HG03159 (cell line): ENCODE measurements at regions not wholly inside any gene's neighbourhood (a gene's known extent, or its start where the extent isn't known, plus 50 kb on each side); places are given as distances from the start of the nearest gene placed in this dataset.
"Not testable (repeated sequence)": the region's sequence is repeated elsewhere in the genome, so short reads cannot be mapped to it uniquely, and the experiment has no call there.

ENCODE experiments used
- ATAC-seq: cut with Tn5 transposase; IDR thresholded peaks from one replicate; pipeline ENCODE4 v1.9.1; 2021; ENCODE audit warnings: mild to moderate bottlenecking, moderate library complexity; ENCODE audit not compliant: unreplicated experiment

DNA sequence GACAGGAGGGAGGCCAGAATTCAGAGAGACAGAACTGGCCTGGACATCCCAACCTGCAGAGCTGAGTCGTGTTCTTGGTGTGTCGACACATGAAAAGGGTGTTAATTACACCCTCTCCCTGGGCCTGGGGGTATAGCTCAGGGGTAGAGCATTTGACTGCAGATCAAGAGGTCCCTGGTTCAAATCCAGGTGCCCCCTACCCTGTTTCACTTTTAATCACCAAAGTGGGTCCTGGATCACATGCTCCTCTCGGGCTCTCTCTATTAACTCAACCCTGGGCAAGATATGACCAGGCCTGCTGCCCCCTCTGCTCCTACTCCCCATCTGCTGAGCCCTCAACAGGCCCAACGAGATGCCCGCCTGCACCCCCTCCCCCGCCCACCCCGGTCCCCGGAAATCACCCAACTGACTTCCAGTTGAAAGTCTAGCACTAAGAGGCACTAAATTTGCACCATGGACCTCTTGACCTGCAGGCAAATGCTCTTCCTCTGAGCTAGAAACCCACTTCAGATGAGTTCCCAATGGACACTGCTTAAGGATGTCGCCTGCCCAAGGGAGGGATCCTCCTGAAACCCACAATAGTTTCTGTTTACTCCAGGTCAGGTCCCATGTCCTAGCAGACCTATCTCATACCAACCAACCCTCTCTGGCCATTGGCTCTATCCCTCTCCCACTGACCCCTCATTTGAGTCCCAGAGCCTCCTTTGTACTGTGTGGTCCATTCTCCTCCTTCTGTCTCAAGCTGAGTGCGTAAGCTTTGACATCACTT, 137.6 kb downstream of the ZNF467 start:
- ATAC-seq, result no peak

- ATAC-seq, result no peak
These were observed 136.7 kb upstream of the ZNF746 start for GRCh38 chr7:149633976-149634945.

DNA sequence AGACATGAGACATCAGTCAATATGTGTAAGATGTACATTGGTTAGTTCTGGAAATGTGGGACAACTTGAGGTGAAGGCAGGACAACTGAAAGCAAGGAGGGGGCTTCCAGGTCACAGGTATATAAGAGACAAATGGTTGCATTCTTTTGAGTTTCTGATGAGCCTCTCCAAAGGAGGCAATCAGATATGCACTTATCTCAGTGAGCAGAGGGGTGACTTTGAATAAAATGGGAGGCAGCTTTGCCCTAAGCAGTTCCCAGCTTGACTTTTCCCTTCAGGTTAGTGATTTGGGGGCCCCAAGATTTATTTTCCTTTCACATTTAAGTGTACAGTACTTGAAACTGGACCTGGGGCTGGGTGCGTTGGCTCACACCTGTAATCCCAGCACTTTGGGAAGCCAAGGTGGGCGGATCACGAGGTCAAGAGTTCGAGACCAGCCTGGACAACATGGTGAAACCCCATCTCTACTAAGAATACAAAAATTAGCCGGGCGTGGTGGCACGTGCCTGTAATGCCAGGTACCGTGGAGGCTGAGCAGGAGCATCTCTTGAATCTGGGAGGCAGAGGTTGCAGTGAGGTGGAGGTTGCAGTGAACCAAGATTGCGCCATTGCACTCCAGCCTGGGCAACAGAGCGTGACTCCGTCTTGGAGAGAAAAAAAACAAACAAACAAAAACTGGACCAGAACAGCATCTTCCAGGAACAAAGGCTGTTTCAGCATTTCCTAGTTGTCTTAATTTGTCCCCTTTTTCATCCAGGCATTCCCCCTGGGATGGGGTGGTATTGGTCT, 130.9 kb upstream of the ZNF746 start:
- ATAC-seq, result not testable (repeated sequence)

GRCh38 chr7:149627911-149628310, 130.3 kb upstream of the ZNF746 start:
- no peak for ATAC-seq

DNA sequence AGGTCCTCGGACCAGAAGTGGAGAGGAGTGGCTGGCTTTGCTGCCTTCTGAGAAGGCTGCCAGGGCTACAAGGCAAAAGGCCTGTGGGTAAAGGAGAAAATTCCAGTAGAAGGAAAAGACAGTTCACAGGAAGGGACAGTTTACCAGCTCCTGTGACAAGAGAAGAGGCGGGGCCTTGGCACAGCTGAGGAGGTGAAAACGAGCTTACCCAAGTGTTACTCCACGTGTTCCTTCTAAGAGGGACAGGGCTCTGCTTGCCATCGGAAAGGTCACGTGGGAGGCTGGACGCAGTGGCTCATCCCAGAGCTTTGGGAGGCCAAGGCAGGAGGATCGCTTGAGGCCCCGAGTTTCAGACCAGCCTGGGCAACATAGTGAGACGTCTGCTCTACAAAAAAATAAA, 129.4 kb upstream of the ZNF746 start:
- ATAC-seq, result no peak

DNA sequence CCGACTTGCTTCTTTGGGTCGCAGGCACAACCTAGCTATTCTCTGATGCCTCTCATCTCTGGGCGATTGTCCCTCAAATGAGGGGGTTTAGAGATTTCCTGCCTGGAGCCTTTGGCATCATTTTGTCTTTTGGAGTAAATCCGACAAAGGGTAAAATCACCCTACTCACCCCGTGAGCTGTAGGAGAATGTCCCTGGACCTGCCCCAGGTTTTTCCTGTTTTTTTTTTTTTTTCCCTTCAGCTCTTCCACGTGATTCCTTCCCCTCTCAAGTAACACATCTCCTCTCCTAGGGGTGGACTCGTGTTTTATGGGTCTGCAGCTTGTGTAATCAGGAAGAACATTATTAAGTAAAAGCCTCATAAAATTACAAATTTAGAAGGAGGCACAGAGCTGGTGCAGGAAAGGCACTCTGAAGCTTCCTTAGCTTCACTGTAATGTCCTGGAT, 128.4 kb upstream of the ZNF746 start:
- no peak for ATAC-seq

- ATAC-seq, result peak; percentile 22
These were observed 127.8 kb upstream of the ZNF746 start for GRCh38 chr7:149625340-149625946.

DNA sequence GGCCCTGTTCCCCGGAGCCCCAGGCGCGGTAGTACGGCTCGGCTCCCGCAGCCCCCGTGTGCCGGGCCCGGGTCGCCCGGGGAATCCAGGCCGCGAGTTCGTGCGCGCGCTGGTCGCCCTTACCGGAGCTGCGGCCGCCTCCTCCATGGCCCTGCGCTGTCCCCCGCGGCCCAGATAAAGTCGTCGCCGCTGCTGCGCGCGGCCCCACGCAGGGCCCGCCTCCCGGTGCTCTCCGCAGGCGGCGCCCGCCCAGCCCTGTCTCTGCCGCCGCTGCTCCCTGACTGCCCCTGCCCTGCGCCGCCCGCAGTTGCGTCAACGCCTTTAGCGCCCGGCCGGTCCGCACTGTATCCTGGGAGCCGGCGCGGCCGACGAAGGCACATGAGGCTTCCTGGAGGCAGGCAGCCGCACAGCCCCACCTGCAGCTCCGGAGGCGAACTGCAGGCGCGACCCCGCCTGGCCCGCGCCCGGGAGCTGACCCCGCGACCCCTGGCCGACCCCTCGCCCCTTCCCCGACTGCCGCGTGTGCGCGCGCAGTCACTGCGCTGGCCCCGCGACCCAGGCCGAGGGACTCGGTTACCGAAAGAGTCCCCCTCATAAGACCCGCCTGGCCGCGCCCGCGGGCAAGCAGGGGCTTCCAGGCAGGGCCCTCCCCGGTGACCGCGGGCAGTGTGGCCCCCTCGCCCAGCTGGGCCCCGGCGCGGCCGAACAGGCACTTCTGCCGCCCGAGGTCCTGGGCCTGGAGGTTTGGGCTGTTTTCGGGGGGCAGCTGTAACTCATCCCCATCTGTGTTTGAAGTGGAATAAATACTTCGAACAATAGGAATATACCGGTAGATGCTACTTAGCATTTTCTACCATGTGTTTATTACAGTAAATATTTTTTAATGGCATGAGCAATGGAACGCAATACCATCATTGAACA, 127.1 kb upstream of the ZNF746 start:
- ATAC-seq, result peak; percentile 85

DNA sequence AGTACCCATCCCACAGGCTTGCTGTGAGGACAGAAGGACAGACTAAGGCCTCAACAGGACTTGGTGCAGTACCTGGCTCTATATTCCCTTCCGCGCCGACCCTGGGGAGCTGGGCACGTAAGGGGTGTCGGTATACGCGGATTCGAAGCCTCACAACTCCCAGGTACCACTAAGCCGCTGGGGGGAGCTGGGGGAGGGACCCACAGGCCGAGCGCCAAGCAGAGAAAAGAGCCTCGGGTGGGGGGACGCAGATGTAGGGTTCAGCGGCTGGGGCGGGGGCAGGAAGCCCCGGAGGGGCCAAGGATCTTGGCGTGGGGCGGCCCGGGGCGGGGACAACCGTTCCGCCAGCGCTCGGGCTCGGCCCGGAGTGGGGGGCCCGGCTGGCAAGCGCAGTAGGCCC, 126.4 kb upstream of the ZNF746 start:
- ATAC-seq, result peak; percentile 20

- ATAC-seq, result not testable (repeated sequence)
These were observed 125.8 kb upstream of the ZNF746 start for GRCh38 chr7:149623262-149623997.

GRCh38 chr7:149622444-149623210, 125.0 kb upstream of the ZNF746 start:
- ATAC-seq, result no peak

GRCh38 chr7:149621776-149622175, 124.2 kb upstream of the ZNF746 start:
- no peak for ATAC-seq

GRCh38 chr7:149620961-149621360, 123.4 kb upstream of the ZNF746 start:
- ATAC-seq, result no peak

- ATAC-seq, result no peak
These were observed 119.3 kb upstream of the ZNF746 start for GRCh38 chr7:149616898-149617297.

DNA sequence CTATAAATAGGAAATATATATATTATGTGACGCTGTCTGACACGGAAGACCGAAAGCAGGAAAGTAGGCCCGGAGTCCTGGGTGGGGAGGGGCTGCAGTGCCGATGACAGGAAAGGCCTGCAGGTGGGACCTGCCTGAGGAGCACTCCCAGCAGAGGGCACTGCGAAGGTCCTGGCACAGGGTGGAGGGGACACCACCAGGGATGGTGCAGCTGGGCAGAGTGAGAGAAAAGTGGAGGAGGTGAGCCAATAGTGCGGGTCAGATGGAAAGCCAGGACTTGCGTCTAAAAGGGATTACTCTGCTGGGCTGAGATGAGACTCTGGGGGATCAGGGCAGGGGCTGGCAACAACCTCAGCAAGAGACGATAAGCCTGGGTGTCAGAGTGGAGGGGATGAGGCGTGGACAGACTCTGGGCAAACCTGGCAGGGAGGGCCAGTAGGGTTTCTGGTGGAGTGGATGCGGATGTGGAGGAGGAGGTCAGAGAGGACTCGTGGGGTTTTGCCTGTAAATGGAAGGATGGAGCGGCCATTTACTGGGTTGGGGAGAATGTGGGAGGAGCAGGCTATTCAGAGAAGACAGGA, 118.2 kb upstream of the ZNF746 start:
- ATAC-seq, result no peak

DNA sequence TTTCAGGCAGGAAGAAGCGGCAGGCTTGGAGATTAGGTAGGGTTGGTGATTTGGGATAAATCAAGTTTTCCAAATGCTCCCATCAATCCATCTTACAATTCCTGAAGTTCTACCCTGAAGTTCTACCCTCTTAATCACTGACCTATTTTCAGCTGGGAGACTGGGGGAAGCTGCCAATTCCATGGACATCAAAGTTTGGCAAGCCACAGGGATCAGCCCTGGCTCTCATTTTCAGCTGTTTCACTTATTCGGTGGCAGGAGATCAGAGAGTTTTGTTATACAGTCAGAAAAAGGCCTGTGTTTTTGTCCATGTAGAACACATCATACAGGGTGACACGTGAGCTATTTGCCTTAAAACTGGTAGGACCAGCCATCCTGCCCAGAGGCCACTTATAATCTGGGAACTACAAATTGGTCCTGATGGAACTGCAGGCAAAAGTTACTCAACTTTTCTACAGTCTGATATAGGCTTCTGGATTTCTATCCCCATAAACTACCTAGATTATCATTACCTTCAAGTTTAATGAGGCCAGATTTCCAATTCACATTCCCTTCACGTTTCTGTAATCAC, 112.9 kb upstream of the ZNF746 start:
- ATAC-seq, result no peak

DNA sequence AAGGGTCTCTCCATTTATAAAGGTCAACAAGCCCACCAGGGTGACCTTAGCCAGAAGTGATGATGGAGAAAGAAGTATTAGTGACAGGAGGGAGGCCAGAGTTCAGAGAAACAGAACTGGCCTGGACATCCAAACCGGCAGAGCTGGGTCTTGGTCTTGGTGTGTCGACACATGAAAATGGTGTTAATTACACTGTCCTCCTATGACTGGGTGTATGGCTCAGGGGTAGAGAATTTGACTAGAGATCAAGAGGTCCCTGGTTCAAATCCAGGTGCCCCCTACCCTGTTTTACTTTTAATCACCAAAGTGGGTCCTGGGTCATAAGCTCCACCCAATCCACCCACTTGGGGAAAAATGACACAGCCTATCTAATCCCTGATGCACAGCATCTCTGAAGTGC, 110.6 kb upstream of the ZNF746 start:
- no peak for ATAC-seq
